Skin epidermis (tissue), 12 donors: ENCODE measurements at regions not wholly inside any gene's neighbourhood (a gene's known extent, or its start where the extent isn't known, plus 50 kb on each side); places are given as distances from the start of the nearest gene placed in this dataset.

Source experiments
- H3K27ac ChIP-seq, 21 experiments: fragments of 200-600 bp; sonication (generic) in 11 of 21; one replicate each; pipeline ENCODE4 v1.5.0; 2020; ENCODE audit warnings: mild to moderate bottlenecking in 3 of 21, inconsistent platforms in 2 of 21, moderate library complexity in 2 of 21
- H3K4me3 ChIP-seq, 7 experiments: fragments of 200-600 bp; sonication (generic) in 2 of 7; one replicate each; pipeline ENCODE4 v1.5.0; 2020; ENCODE audit warnings: inconsistent platforms in 2 of 7, mild to moderate bottlenecking in 2 of 7, moderate library complexity in 1 of 7

- Histone ChIP-seq H3K27ac (no peak overlapping the region), H3K4me3 (no peak overlapping the region)
Observed at GRCh38 chr1:11406845-11407244, 72.1 kb upstream of the DISP3 start.

GRCh38 chr1:11407301-11407994 lies 71.5 kb upstream of the DISP3 start:
- Histone ChIP-seq H3K27ac (no peak overlapping the region), H3K4me3 (no peak overlapping the region)

- Histone ChIP-seq H3K4me3 (no peak overlapping the region), H3K27ac (no peak overlapping the region)
Observed at GRCh38 chr1:11412141-11412540, 66.8 kb upstream of the DISP3 start.

GRCh38 chr1:11413986-11414391 lies 65.0 kb upstream of the DISP3 start:
- no peak overlapping the region for H3K27ac ChIP-seq
- no peak overlapping the region for H3K4me3 ChIP-seq

- H3K27ac ChIP-seq = no peak overlapping the region
Observed at GRCh38 chr1:11414926-11415538, 63.9 kb upstream of the DISP3 start.

GRCh38 chr1:11417162-11417561 lies 61.8 kb upstream of the DISP3 start:
- no peak overlapping the region for H3K4me3 ChIP-seq
- H3K27ac ChIP-seq = no peak overlapping the region

More at GRCh38 chr1:11414926-11415538, 63.9 kb upstream of the DISP3 start:
- no peak overlapping the region for H3K4me3 ChIP-seq

GRCh38 chr1:11418056-11418455 lies 60.9 kb upstream of the DISP3 start:
- no peak overlapping the region for H3K4me3 ChIP-seq
- H3K27ac ChIP-seq = no peak overlapping the region

- Histone ChIP-seq H3K4me3 (no peak overlapping the region), H3K27ac (no peak overlapping the region)
Observed at GRCh38 chr1:11421443-11421842, 57.5 kb upstream of the DISP3 start.

GRCh38 chr1:11422686-11423085 lies 56.3 kb upstream of the DISP3 start:
- Histone ChIP-seq H3K4me3 (no peak overlapping the region), H3K27ac (no peak overlapping the region)

GRCh38 chr1:11426617-11427016 lies 52.3 kb upstream of the DISP3 start:
- Histone ChIP-seq H3K4me3 (no peak overlapping the region), H3K27ac (no peak overlapping the region)

GRCh38 chr1:11428789-11429188 lies 50.2 kb upstream of the DISP3 start:
- Histone ChIP-seq H3K27ac (no peak overlapping the region), H3K4me3 (no peak overlapping the region)
